ENCODE measurements at regions not wholly inside any gene's neighbourhood (a gene's known extent, or its start where the extent isn't known, plus 50 kb on each side); places are given as distances from the start of the nearest gene placed in this dataset.

DNA sequence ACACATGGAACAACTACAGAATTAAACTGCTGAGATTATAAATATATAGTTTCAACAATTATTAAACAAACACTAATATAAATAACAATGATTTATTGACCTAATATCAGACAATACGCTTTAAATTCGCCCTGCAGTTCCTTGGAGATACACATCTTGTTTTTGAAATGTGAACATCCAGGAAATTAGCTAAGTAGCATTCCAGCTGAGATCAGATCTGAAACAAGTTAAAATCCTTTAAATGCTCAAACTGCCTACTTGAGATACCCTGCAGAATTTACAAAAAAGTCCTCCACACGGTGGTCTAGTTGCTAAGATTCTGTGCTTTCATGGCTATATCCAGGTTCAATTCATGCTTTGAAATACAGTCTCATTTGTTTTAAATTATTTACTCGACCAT, 101.4 kb upstream of the OLFM3 start:
- dilution Hi-C loops (cut with MboI; ENCODE audit: extremely low pct_ligation_motif_present, low sequenced_read_pairs): no loop called here
- Histone ChIP-seq H3K9ac (ENCODE audit: control insufficient read depth, extremely low read depth, insufficient read depth, low read length) (no peak overlapping the region), H3K4me2 (ENCODE audit: control insufficient read depth, extremely low read depth, insufficient read depth, low read depth, low read length) (no peak overlapping the region), H3K79me2 (ENCODE audit: control insufficient read depth, insufficient read depth, low read length) (no peaks in the 10 kb centered on the region), H3K4me3 (ENCODE audit: control insufficient read depth in 2 of 3, extremely low read depth in 1 of 3, insufficient read depth in 2 of 3, low read depth in 1 of 3, low read length in 3 of 3) (no peak overlapping the region), H3K27me3 (ENCODE audit: control insufficient read depth, extremely low read depth, insufficient read depth, low read length) (no peaks in the 10 kb centered on the region), H4K20me1 (ENCODE audit: control insufficient read depth, extremely low read depth, insufficient read depth, low read length) (no peaks in the 10 kb centered on the region), H3K9me1 (ENCODE audit: control insufficient read depth, extremely low read depth, insufficient read depth, low read length) (no peaks in the 10 kb centered on the region), H3K4me1 (ENCODE audit: control insufficient read depth, extremely low read depth, insufficient read depth, low read length) (no peaks in the 10 kb centered on the region), H3K9me3 (ENCODE audit: control insufficient read depth, low read depth, low read length) (no peaks in the 10 kb centered on the region), H3K36me3 (ENCODE audit: control insufficient read depth in 2 of 2, extremely low read depth in 1 of 2, insufficient read depth in 2 of 2, low read length in 2 of 2) (no peaks in the 10 kb centered on the region), H2AFZ (ENCODE audit: control insufficient read depth, low read length) (no peak overlapping the region), H3K27ac (ENCODE audit: control insufficient read depth, insufficient read depth, low read length) (no peak overlapping the region)
- no peak for DNase-seq (ENCODE audit: low read depth, low spot score)
- TF ChIP-seq, protein P1, sequence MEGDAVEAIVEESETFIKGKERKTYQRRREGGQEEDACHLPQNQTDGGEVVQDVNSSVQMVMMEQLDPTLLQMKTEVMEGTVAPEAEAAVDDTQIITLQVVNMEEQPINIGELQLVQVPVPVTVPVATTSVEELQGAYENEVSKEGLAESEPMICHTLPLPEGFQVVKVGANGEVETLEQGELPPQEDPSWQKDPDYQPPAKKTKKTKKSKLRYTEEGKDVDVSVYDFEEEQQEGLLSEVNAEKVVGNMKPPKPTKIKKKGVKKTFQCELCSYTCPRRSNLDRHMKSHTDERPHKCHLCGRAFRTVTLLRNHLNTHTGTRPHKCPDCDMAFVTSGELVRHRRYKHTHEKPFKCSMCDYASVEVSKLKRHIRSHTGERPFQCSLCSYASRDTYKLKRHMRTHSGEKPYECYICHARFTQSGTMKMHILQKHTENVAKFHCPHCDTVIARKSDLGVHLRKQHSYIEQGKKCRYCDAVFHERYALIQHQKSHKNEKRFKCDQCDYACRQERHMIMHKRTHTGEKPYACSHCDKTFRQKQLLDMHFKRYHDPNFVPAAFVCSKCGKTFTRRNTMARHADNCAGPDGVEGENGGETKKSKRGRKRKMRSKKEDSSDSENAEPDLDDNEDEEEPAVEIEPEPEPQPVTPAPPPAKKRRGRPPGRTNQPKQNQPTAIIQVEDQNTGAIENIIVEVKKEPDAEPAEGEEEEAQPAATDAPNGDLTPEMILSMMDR (optimal IDR thresholded peaks at IDR 0.05 in 1 of 3, IDR thresholded peaks at IDR 0.05 in 1 of 3, conservative IDR thresholded peaks at IDR 0.05 in 1 of 3; ENCODE audit: extremely low read depth in 1 of 3, insufficient read depth in 2 of 3, low read length in 3 of 3): no peak
- TF ChIP-seq EZH2 (IDR thresholded peaks at IDR 0.05; ENCODE audit: low read length): no peak
- no peak for FAIRE-seq

DNA sequence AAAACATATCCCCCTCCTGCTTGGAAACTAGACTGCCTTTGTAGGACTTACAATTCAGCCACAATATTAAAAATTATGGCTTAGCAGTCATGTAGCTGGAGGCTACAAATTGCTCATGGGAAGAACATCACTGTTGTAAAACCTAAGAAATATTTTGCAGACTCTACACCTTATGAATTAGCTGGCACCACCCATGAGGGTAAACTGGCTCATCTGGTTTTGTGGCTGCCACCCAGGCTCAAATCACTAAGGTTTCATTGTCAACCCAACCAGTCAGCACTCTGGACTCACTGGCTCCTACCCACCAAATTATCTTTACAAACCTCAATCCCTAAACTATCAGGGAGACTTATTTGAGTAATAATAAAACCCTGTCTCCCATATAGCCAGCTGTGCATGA, 100.7 kb upstream of the OLFM3 start:
- Histone ChIP-seq H3K9me1 (ENCODE audit: control insufficient read depth, extremely low read depth, insufficient read depth, low read length) (no peaks in the 10 kb centered on the region), H3K79me2 (ENCODE audit: control insufficient read depth, insufficient read depth, low read length) (no peaks in the 10 kb centered on the region), H3K4me3 (ENCODE audit: control insufficient read depth in 2 of 3, extremely low read depth in 1 of 3, insufficient read depth in 2 of 3, low read depth in 1 of 3, low read length in 3 of 3) (no peak overlapping the region), H3K27ac (ENCODE audit: control insufficient read depth, insufficient read depth, low read length) (no peak overlapping the region), H3K36me3 (ENCODE audit: control insufficient read depth in 2 of 2, extremely low read depth in 1 of 2, insufficient read depth in 2 of 2, low read length in 2 of 2) (no peaks in the 10 kb centered on the region), H3K27me3 (ENCODE audit: control insufficient read depth, extremely low read depth, insufficient read depth, low read length) (no peaks in the 10 kb centered on the region), H3K4me1 (ENCODE audit: control insufficient read depth, extremely low read depth, insufficient read depth, low read length) (no peaks in the 10 kb centered on the region), H2AFZ (ENCODE audit: control insufficient read depth, low read length) (no peak overlapping the region), H3K9me3 (ENCODE audit: control insufficient read depth, low read depth, low read length) (no peaks in the 10 kb centered on the region), H3K9ac (ENCODE audit: control insufficient read depth, extremely low read depth, insufficient read depth, low read length) (no peak overlapping the region), H3K4me2 (ENCODE audit: control insufficient read depth, extremely low read depth, insufficient read depth, low read depth, low read length) (no peak overlapping the region), H4K20me1 (ENCODE audit: control insufficient read depth, extremely low read depth, insufficient read depth, low read length) (no peaks in the 10 kb centered on the region)
- FAIRE-seq: no peak
- dilution Hi-C loops (cut with MboI; ENCODE audit: extremely low pct_ligation_motif_present, low sequenced_read_pairs): no loop called here
- TF ChIP-seq EZH2 (IDR thresholded peaks at IDR 0.05; ENCODE audit: low read length): no peak
- TF ChIP-seq, protein P1 (optimal IDR thresholded peaks at IDR 0.05 in 1 of 3, IDR thresholded peaks at IDR 0.05 in 1 of 3, conservative IDR thresholded peaks at IDR 0.05 in 1 of 3; ENCODE audit: extremely low read depth in 1 of 3, insufficient read depth in 2 of 3, low read length in 3 of 3): no peak
- no peak for DNase-seq (ENCODE audit: low read depth, low spot score)

Data from keratinocyte (primary cell).